ENCODE measurements at regions not wholly inside any gene's neighbourhood (a gene's known extent, or its start where the extent isn't known, plus 50 kb on each side); places are given as distances from the start of the nearest gene placed in this dataset.
"Not testable (repeated sequence)": the region's sequence is repeated elsewhere in the genome, so short reads cannot be mapped to it uniquely, and the experiment has no call there.

DNA sequence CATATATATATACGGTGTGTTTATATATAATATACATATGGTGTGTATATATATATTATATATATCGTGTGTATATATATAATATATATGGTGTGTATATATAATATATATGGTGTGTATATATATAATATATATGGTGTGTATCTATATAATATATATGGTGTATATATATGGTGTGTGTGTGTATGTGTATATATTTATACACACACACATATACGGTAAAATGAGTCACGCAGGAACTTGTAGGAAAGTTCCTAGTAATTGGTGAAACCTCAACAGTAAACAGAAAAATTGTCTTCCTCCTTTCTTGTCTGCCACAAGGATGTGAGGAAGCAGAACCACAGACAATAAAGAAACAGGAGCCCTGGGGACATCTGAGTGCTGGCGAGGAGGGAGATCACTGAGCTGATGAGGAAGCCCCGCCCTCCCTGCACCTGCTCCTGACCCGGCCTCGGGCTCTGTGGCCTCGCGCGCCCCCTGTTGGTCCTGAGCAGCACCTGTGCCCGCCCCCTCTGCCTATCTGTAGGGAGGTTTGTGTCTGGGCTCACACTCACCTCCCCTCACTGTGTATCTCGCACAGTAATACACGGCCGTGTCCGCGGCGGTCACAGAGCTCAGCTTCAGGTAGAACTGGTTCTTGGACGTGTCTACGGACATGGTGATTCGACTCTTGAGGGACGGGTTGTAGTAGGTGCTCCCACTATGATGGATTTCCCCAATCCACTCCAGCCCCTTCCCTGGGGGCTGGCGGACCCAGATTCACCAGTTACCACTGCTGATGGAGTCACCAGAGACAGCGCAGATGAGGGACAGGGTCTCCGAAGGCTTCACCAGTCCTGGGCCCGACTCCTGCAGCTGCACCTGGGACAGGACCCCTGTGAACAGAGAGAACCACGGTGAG is 1079.4 kb downstream of the TMEM121 start:
- in situ Hi-C loops (cut with MboI; ENCODE audit: low pct_unique_long_range_greater_than_20kb, low sequenced_read_pairs, unreplicated experiment) = no loop called here
- TF ChIP-seq, protein P1, sequence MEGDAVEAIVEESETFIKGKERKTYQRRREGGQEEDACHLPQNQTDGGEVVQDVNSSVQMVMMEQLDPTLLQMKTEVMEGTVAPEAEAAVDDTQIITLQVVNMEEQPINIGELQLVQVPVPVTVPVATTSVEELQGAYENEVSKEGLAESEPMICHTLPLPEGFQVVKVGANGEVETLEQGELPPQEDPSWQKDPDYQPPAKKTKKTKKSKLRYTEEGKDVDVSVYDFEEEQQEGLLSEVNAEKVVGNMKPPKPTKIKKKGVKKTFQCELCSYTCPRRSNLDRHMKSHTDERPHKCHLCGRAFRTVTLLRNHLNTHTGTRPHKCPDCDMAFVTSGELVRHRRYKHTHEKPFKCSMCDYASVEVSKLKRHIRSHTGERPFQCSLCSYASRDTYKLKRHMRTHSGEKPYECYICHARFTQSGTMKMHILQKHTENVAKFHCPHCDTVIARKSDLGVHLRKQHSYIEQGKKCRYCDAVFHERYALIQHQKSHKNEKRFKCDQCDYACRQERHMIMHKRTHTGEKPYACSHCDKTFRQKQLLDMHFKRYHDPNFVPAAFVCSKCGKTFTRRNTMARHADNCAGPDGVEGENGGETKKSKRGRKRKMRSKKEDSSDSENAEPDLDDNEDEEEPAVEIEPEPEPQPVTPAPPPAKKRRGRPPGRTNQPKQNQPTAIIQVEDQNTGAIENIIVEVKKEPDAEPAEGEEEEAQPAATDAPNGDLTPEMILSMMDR (IDR thresholded peaks at IDR 0.05; ENCODE audit: extremely low read depth, insufficient read depth, missing control alignments) = peak; percentile 86
- peak; percentile 68 for DNase-seq (ENCODE audit: low spot score)

DNA sequence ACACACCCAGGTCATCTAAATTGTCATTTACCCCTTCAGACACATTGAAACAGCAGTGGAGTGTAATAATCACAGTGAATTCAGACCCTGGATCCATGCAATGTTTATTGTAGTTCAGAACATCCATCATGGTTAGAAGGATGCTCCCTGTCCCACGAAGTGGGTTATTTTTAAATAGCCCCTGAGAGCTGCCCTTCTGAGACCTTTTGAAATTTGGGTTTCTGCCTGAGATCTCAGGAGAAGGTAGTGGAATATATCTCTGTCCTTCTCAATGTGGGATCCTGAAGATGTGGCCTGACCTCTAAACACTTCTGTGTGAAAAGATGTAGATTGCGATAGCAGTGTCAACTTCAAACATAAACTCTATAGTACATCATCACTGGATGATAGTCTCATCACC is 1080.6 kb downstream of the TMEM121 start:
- no peak for DNase-seq (ENCODE audit: low spot score)
- TF ChIP-seq, protein P1 (IDR thresholded peaks at IDR 0.05; ENCODE audit: extremely low read depth, insufficient read depth, missing control alignments) = no peak
- in situ Hi-C loops (cut with MboI; ENCODE audit: low pct_unique_long_range_greater_than_20kb, low sequenced_read_pairs, unreplicated experiment) = no loop called here

DNA sequence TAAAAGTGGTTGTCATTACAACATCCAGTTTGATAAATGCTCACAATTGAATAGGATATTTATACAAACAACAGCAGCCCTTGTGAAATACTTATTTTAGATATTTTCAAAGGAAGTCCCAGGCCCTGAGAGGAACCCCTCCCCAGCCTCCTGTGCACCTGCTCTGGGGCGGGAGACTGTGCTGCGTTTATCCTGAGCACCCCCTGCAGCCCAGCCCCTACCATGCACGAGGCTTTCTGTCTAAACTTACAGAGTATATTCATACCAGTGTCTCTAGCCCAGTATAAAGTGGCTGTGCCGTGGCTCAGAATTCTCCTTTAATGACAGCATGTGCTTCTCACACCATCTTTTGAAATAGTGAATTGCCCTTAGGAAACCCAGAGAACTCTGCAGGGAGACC is 1084.3 kb downstream of the TMEM121 start:
- TF ChIP-seq, protein P1 (IDR thresholded peaks at IDR 0.05; ENCODE audit: extremely low read depth, insufficient read depth, missing control alignments) = no peak
- no peak for DNase-seq (ENCODE audit: low spot score)
- in situ Hi-C loops (cut with MboI; ENCODE audit: low pct_unique_long_range_greater_than_20kb, low sequenced_read_pairs, unreplicated experiment) = no loop called here

DNA sequence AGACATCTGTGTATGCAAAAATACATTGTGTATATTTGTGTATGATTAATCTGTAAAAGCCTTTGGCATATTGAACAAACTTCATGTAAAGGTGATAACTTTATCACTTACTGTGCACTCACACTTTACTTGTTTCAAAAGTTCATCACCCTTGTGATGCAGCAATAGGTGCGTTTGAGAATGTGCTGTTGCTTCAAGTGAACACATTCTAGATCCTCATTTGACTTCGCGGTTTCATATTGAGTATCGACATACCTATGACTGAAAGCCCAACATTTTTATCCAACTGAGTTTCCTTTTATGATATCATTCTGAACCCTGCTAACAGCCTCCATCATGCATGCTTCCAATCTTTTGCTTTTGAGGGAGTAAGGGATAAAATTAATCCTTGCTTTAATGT is 1086.9 kb downstream of the TMEM121 start:
- DNase-seq (ENCODE audit: low spot score) = no peak
- TF ChIP-seq, protein P1 (IDR thresholded peaks at IDR 0.05; ENCODE audit: extremely low read depth, insufficient read depth, missing control alignments) = no peak
- in situ Hi-C loops (cut with MboI; ENCODE audit: low pct_unique_long_range_greater_than_20kb, low sequenced_read_pairs, unreplicated experiment) = no loop called here

DNA sequence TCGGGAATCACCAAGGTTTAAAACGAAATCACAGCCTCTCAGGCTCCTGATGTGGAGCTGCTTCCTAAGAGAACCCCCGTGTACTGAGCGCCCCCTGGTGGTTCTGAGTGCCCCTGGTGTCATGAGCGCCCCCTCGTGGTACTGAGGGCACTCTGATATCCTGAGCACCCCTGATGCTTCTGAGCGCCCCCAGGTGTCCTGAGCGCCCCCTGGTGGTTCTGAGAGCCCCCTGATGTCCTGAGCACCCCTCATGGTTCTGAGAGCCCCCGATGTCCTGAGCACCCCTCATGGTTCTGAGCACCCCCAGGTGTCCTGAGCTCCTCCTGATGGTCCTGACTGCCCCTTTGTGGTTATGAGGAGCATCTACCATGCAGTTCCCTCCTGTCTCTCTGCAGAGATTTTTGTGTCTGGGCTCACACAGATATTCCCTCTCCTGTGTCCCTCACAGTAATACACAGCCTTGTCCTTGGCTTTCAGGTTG is 1092.1 kb downstream of the TMEM121 start:
- in situ Hi-C loops (cut with MboI; ENCODE audit: low pct_unique_long_range_greater_than_20kb, low sequenced_read_pairs, unreplicated experiment) = not testable (repeated sequence)
- DNase-seq (ENCODE audit: low spot score) = peak; percentile 13
- TF ChIP-seq, protein P1 (IDR thresholded peaks at IDR 0.05; ENCODE audit: extremely low read depth, insufficient read depth, missing control alignments) = peak; percentile 83

DNA sequence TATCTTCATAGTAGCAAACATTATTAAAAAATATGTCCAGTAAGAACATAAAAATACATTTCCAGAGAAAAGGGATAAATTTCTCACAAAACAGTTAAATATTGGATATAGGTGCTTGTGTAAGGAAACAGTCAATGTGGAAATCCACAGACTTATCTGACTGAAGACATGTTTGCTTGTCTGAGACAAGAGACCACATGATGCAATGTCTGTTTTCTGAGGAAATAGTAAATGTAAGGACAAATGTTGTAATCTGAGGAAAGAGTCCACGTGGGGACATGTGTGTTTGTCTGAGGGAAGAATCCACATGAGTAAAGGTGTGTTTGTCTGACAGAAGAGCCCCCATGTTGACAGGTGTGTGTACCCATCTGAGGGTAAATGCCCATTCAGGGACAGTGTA is 1093.2 kb downstream of the TMEM121 start:
- TF ChIP-seq, protein P1 (IDR thresholded peaks at IDR 0.05; ENCODE audit: extremely low read depth, insufficient read depth, missing control alignments) = no peak
- in situ Hi-C loops (cut with MboI; ENCODE audit: low pct_unique_long_range_greater_than_20kb, low sequenced_read_pairs, unreplicated experiment) = no loop called here
- DNase-seq (ENCODE audit: low spot score) = no peak
